ENCODE measurements at regions not wholly inside any gene's neighbourhood (a gene's known extent, or its start where the extent isn't known, plus 50 kb on each side); places are given as distances from the start of the nearest gene placed in this dataset.
A peak's percentile ranks its signal among the peaks of the same experiment; 100 is the strongest.

DNA sequence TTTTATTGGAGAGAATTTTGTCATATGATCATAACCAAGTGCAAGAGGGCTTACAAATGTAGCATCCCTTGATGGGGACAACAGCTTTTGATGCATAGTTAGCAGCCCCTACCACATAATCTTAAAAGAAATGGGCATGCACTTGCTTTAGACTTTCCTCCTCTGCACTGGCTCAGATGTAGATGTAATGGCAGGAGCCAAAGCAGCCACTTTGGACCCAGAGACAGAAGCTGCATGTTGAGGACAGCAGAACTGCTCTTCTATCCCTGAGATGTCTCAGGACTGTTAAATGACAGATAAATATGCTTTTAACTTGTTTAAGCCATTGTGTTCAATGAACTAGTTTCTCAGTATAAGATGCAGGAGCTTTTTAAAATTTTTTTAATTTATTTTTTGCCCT is 450.7 kb downstream of the TYW1 start:
- DNase-seq (ENCODE audit: low read depth, low spot score), result no peak
- in situ Hi-C loops (cut with HindIII; ENCODE audit: low pct_unique_long_range_greater_than_20kb, low sequenced_read_pairs), result no loop called here

DNA sequence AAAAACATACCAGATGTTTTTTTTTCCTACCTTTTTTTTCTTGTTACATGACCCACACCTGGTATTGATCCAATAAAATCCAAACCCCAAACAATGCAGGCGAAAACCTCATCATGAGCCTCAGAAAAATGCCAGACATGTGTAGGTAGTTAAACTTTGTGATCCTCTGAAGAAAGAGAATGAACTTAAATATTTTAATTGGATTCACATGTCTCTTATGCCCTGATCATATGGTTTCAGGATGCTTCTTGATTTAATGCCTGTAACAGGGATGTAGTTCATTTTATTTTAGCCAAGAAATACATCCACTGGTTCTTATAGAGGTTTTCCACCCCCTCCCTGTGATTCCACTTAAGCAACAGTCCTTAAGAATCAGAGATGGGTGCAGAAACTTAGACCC is 451.6 kb downstream of the TYW1 start:
- in situ Hi-C loops (cut with HindIII; ENCODE audit: low pct_unique_long_range_greater_than_20kb, low sequenced_read_pairs), result no loop called here
- no peak for DNase-seq (ENCODE audit: low read depth, low spot score)

DNA sequence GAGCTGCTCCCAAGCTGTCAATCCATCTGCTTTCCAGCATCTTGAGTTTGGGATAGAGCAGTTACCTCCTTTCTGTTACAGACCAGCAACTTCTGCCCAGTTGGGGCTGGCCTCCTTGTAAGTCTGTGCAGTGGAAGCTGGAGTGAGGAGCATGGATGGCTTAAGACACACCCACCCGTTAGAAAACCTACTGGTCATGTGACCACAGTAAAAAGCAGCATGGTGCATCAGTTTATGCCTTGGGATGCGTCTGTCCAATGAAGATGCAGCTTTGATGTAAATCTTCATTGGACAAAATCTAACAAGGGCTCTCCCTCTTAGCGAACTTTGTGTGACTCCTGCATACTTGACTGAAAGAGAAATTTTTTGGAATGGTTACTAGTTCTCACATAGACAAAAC is 453.5 kb downstream of the TYW1 start:
- DNase-seq (ENCODE audit: low read depth, low spot score), result no peak
- in situ Hi-C loops (cut with HindIII; ENCODE audit: low pct_unique_long_range_greater_than_20kb, low sequenced_read_pairs), result no loop called here

DNA sequence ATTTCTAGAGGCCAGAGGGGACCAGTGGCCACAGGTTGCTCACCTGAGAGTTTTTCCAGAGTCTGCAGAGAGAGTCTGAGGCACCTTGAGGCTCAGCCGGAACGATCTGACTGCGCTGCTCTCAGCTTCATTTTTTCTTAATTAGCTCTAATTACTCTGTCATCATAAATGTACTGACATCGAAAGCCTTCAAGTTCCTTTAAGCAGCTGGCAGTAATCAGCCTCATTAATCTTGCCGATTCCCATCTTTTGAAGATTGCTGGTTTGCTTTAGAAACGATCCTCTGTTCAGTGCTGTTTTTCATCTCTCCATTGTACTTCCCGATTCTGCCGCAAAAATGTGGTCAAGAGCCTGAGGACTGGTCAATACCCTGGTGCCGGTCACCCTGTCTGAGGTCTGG is 454.7 kb downstream of the TYW1 start:
- DNase-seq (ENCODE audit: low read depth, low spot score), result no peak
- in situ Hi-C loops (cut with HindIII; ENCODE audit: low pct_unique_long_range_greater_than_20kb, low sequenced_read_pairs), result no loop called here

DNA sequence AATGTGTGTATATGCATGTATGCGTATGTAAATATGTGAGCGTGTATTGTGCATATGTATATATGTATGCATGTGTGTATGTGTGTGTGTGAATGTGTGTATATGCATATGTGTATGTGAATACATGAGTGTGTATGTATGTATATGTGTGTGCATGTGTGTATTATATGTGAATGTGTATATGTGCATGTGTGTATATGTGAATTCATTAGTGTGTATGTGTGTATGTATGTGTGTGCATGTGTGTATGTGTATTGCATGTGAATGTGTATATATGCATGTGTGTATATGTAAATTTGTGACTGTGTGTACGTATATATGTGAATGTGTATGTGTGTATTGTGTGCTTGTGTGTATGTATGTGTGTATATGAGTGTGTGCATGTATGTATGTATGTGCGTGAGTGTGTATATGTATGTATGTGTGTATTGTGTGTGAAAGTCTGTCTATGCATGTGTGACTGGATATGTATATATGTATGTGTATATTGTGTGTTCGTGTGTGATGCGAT is 455.9 kb downstream of the TYW1 start:
- no peak for DNase-seq (ENCODE audit: low read depth, low spot score)

DNA sequence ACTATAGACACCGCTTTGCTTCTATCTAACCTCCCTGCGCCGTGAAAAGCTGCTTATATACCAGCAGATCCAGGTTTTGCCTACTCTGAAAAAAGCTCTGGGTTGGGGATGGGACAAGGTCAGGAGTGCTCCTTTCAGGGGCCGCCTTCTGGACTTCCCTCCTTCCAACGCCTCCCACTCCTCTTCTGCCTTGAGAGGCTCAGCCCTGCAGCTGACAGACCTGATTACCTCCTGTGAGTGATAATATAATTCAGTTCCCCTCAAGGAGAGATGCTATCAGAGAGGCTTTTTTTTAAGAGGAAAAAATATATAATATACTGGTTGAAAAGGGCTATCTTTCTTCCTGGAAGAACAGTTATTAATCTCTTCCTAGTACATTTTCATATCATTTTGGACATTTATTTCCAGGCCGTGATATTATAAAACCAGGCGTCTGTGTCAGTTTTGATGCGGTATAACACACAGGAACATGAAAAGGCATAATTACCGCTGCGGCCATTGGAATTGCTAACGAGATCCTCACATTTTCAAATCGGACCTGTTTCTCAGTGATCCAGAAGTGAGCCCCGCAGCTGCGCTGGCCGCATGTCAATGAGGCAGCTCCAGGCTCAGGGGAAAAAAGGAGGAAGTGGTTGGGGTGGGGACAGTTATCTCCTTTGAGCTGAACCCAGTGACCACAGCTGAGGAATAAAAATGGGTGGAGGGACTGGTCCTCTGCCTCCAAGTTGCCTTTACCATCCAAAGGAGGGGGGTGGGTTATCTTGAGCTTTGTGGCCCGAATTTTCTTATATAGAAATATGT is 457.1 kb downstream of the TYW1 start:
- in situ Hi-C loops (cut with HindIII; ENCODE audit: low pct_unique_long_range_greater_than_20kb, low sequenced_read_pairs), result no loop called here
- DNase-seq (ENCODE audit: low read depth, low spot score), result no peak

More for the DNA sequence above, 455.9 kb downstream of the TYW1 start:
- in situ Hi-C loops (cut with HindIII; ENCODE audit: low pct_unique_long_range_greater_than_20kb, low sequenced_read_pairs), result no loop called here

DNA sequence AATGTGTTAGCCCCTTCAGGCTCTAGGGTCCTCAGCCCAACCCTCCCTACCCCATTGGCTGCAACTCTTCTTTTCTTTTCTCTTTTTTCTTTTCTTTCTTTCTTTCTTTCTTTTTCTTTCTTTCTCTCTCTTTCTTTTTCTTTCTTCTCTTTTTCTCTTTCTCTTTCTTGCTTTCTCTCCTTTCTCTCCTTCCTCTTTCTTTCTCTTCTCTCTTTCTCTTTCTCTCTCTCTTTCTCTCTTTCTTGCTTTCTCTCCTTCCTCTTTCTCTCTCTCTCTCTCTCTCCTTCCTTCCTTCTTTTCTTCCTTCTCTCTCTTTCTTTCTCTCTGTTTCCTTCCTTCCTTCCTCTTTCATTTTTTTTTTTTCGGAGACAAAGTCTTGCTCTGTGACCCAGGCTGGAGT is 458.9 kb downstream of the TYW1 start:
- no peak for DNase-seq (ENCODE audit: low read depth, low spot score)
- in situ Hi-C loops (cut with HindIII; ENCODE audit: low pct_unique_long_range_greater_than_20kb, low sequenced_read_pairs), result no loop called here

DNA sequence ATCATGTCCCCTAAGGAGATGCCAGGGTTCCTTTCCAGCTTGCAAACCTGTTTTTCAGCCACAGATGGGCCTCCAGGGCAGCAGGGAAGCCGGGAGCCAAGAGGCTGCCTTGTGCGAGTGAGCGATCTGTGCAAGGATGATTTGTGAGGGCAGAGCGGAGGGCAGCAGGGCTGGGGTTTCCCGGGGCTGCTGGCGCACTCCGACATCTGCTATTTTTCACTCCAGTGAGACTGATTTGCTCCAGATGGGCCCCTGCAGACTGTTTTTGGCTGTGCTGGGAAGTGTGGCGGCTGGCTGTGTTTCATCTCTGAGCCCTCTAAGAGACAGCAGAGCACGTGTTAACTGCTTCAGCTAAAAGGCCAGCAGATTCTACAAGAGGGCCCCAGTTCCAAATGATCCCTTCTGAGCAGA is 466.2 kb downstream of the TYW1 start:
- in situ Hi-C loops (cut with HindIII; ENCODE audit: low pct_unique_long_range_greater_than_20kb, low sequenced_read_pairs), result no loop called here
- no peak for DNase-seq (ENCODE audit: low read depth, low spot score)

DNA sequence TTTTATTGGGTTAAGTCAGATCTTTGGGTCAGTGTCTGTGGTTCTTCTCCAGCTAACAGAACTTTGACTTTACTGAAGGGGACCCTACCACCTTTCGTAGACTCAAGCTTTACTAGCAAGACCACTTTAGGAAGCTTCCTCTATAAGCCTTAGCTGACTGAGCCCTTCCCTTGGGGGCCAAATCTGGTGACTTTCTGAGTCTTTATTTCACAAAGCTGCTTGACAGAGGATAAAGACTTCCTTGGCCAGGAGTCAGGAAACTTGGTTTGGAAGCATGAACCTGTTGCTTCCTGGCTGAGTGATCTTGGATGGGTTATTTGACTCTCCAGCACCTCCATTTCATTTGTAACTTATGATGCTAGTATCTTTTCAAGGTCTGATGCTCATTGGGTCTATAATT is 466.7 kb downstream of the TYW1 start:
- in situ Hi-C loops (cut with HindIII; ENCODE audit: low pct_unique_long_range_greater_than_20kb, low sequenced_read_pairs), result no loop called here
- DNase-seq (ENCODE audit: low read depth, low spot score), result no peak

DNA sequence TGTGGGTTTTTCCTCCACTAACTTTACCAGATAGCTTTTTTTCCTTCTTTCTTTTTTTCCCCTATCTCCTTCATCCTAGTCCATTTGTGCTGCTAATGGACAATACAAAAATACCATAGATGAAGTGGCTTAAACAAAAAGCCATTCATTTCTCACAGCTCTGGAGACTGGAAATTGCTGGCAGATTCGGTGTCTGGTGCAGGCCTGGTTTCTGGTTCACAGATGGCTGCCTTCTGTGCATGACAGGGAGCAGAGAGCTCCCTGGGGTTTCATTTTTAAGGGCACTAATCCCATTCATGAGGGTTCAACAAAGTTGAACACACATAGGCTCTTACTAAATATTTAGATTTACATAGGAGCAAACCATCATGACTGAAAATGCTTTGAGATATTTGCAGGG is 467.4 kb downstream of the TYW1 start:
- DNase-seq (ENCODE audit: low read depth, low spot score), result no peak
- in situ Hi-C loops (cut with HindIII; ENCODE audit: low pct_unique_long_range_greater_than_20kb, low sequenced_read_pairs), result no loop called here

DNA sequence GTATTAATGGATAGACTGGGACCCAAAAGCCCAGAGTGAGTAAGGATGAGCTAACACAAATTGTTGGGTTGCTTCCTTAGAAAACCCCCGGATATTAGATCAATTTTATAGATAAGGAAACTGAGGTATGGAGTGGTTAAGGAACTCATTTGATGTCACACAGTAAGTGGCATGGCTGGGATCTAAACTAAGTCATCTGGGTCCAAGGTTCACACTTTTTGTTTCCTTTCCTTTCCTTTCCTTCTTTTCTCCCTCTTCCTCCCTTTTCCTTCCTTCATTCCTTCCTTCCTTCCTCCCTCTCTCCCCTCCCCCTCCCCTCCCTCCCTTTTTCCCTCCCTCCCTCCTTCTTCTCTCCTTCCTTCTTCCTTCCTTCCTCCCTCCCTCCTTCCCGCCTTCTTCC is 469.5 kb downstream of the TYW1 start:
- no peak for DNase-seq (ENCODE audit: low read depth, low spot score)
- in situ Hi-C loops (cut with HindIII; ENCODE audit: low pct_unique_long_range_greater_than_20kb, low sequenced_read_pairs), result no loop called here

DNA sequence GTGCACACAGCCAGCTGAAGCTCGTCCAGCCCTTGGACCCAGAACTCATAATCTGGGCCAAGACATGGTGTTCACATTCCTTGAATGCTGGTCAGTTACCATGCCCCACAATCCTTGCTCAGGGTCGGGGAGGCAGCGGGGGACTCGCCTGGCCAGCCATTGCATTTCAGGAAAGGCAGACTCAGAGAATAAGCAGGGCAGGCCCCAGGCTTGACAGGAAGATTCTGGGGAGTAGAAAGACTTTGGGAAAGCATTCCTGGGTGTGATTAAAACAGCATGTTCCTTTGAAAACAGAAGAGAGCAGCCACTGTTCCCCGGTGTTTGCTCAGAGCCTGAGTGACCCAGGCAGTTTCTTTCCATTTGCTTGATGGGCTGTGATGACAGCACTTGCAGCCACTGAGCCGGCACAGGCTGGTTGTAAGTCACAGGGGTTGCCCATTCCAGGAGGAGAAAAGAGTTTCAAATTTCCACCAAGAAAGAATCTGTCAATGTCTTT is 473.7 kb downstream of the TYW1 start:
- in situ Hi-C loops (cut with HindIII; ENCODE audit: low pct_unique_long_range_greater_than_20kb, low sequenced_read_pairs), result no loop called here
- DNase-seq (ENCODE audit: low read depth, low spot score), result no peak

DNA sequence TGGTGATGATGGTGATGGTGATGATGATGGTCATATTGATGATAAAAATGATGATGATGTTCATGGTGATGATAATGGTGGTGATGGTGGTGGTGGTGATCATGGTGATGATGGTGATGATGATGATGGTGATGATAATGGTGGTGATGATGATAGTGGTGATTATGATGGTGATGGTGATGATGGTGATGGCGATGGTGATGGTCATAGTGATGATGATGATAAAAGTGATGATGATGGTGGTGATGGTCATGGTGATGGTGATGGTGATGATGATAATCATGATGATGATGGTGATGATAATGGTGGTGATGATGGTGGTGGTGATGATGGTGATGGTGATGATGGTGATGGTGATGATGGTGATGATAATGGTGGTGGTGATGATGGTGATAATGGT is 478.7 kb downstream of the TYW1 start:
- in situ Hi-C loops (cut with HindIII; ENCODE audit: low pct_unique_long_range_greater_than_20kb, low sequenced_read_pairs), result no loop called here
- no peak for DNase-seq (ENCODE audit: low read depth, low spot score)

DNA sequence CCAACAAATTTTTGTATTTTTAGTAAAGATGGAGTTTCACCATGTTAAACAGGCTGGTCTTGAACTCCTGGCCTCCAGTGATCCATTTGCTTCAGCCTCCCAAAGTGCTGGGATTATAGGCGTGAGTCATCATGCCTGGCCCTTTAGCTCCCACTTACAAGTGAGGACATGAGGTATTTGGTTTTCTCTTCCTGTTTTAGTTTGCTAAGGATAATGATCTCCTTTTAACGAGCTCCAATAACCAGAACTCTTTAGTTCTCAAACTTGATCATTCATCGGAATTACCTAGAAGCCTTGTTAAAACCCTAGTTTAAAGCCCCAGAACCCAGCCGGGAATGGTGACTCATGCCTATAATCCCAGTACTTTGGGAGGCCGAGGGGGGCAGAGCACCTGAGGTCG is 481.4 kb downstream of the TYW1 start:
- in situ Hi-C loops (cut with HindIII; ENCODE audit: low pct_unique_long_range_greater_than_20kb, low sequenced_read_pairs), result no loop called here
- no peak for DNase-seq (ENCODE audit: low read depth, low spot score)

DNA sequence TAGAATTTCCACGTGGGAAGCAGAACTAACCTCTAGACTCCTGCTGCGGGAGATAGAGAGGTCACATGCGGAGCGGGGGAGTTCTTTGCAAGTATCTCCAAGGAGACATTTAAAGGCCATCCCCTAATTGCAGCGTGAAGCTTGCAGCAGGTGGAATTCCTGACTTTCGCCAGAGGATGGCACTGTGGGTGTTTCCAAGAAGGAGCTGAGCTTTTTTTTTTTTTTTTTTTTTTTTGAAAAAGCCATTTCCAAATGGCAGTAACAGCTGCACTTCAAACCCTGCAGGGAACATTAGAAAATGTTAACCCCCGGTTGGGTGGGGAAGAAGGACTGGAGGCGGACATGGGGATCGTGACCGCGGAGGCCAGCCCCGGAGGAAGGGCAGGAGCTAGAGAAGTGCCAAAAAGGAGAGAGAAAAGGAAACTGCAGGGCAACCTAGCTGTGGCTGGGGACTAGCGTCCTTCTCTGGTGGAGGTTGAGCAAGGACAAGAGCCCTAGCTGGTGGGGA is 487.7 kb downstream of the TYW1 start:
- peak; percentile 91 for DNase-seq (ENCODE audit: low read depth, low spot score)
- in situ Hi-C loops (cut with HindIII; ENCODE audit: low pct_unique_long_range_greater_than_20kb, low sequenced_read_pairs), result no loop called here

DNA sequence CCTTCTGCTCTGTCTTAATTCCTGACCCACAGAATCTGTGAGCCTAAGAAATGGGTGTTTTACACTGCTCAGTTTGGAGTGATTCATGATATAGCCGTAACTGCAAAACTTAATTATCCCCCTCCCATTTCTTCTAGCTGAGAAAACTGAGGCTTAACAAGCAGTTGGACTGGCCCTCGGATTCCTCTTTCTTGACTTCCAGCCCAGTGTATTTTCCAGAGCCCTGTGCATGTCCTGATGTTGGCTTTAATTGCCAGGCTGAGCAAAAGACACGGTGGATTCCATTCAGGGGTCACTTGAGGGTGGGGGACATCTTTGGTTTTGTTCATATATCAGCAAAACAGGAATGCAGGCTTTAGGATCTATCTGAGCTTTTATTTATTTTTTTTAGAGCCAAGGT is 489.8 kb downstream of the TYW1 start:
- no peak for DNase-seq (ENCODE audit: low read depth, low spot score)
- in situ Hi-C loops (cut with HindIII; ENCODE audit: low pct_unique_long_range_greater_than_20kb, low sequenced_read_pairs), result no loop called here

DNA sequence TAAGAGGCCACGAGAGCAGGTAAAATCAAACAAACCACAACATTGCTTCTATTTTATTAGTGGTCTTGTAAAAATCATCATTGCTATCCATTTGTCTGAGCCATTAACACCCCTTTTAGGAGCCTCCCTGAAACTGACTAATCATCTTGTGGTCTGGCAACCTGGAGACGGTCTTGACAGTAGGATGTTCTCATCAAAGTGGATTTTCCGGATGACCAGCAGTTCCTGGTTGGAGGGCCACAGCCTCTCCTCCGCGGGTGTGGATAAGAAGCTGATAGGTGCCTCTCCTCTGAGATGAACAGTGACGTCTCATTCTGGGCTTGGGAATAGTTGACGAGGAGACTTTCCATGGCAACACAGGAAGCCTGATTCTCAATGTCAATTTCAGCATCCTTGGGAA is 490.7 kb downstream of the TYW1 start:
- in situ Hi-C loops (cut with HindIII; ENCODE audit: low pct_unique_long_range_greater_than_20kb, low sequenced_read_pairs), result no loop called here
- DNase-seq (ENCODE audit: low read depth, low spot score), result no peak

DNA sequence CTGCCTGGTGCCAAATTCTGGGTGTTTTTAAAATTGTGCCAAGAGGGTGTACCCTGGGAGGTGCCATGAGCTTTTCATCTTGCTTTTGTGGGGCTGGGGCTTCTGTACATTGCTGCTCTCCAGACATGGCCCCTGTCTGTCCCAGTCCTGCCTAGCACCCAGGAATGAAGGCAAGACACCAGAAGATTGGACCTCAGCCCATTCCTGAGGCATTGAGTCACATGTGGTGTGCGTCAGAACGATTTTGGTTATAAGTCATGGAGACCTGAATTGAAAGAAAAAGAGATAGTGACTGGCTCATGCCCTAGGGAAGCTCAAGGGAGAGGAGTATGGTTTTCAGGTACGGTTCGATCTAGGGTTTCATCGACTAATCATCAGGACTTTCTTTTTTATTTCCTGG is 493.2 kb downstream of the TYW1 start:
- no peak for DNase-seq (ENCODE audit: low read depth, low spot score)
- in situ Hi-C loops (cut with HindIII; ENCODE audit: low pct_unique_long_range_greater_than_20kb, low sequenced_read_pairs), result no loop called here

DNA sequence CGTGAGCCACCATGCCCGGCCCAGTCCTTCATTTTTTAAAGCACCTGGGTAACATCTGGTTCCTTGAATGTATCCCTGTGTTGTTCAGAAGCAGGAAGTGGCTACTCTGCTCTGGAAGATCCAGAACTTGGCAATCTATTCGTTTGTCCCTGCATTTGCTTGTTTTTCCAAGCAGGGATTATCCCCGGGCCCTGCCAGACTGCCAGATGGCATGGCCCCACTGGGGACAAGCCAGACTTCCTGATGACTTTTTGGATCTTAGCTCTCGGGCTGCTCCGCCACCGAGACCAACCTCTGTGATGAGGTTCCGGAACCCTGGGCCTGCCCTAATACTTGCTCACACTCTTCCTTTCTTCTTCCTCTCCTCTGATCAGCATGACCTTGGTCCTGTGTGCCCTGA is 496.7 kb downstream of the TYW1 start:
- in situ Hi-C loops (cut with HindIII; ENCODE audit: low pct_unique_long_range_greater_than_20kb, low sequenced_read_pairs), result no loop called here
- DNase-seq (ENCODE audit: low read depth, low spot score), result no peak
